ENCODE measurements at regions not wholly inside any gene's neighbourhood (a gene's known extent, or its start where the extent isn't known, plus 50 kb on each side); places are given as distances from the start of the nearest gene placed in this dataset.

- peaks cover 6% of the 10 kb centered on the region for H3K36me3 Mint-ChIP-seq (ENCODE audit: low read depth)
- H3K27ac Mint-ChIP-seq = no peak overlapping the region
- peaks cover 14% of the 10 kb centered on the region for H3K9me3 Mint-ChIP-seq
- no peaks in the 10 kb centered on the region for H3K4me1 Mint-ChIP-seq
- no peak for TF ChIP-seq CTCF (IDR thresholded peaks at IDR 0.05)
- no peak overlapping the region for H3K4me3 Mint-ChIP-seq
- no peak for DNase-seq
- H3K27me3 Mint-ChIP-seq (ENCODE audit: low read depth, poor library complexity) = peaks cover 4% of the 10 kb centered on the region
These were observed 202.7 kb downstream of the SPATA31D1 start for GRCh38 chr9:82191082-82191770.

GRCh38 chr9:82192211-82192610, 203.6 kb downstream of the SPATA31D1 start:
- peaks cover 4% of the 10 kb centered on the region for H3K27me3 Mint-ChIP-seq (ENCODE audit: low read depth, poor library complexity)
- no peak overlapping the region for H3K27ac Mint-ChIP-seq
- no peaks in the 10 kb centered on the region for H3K4me1 Mint-ChIP-seq
- H3K4me3 Mint-ChIP-seq = no peak overlapping the region
- no peak for TF ChIP-seq CTCF (IDR thresholded peaks at IDR 0.05)
- H3K36me3 Mint-ChIP-seq (ENCODE audit: low read depth) = peaks cover 6% of the 10 kb centered on the region
- peaks cover 14% of the 10 kb centered on the region for H3K9me3 Mint-ChIP-seq
- no peak for DNase-seq

GRCh38 chr9:82196622-82197441, 208.3 kb downstream of the SPATA31D1 start:
- DNase-seq = no peak
- no peak for TF ChIP-seq CTCF (IDR thresholded peaks at IDR 0.05)
- Mint-ChIP-seq H3K36me3 (ENCODE audit: low read depth) (peaks cover 6% of the 10 kb centered on the region), H3K4me3 (no peak overlapping the region), H3K27me3 (ENCODE audit: low read depth, poor library complexity) (peaks cover 4% of the 10 kb centered on the region), H3K9me3 (peaks cover 14% of the 10 kb centered on the region), H3K27ac (no peak overlapping the region), H3K4me1 (peaks cover 13% of the 10 kb centered on the region)

GRCh38 chr9:82201196-82201595, 212.6 kb downstream of the SPATA31D1 start:
- Mint-ChIP-seq H3K27ac (no peak overlapping the region), H3K4me1 (peaks cover 13% of the 10 kb centered on the region), H3K9me3 (no peaks in the 10 kb centered on the region), H3K36me3 (ENCODE audit: low read depth) (no peaks in the 10 kb centered on the region), H3K27me3 (ENCODE audit: low read depth, poor library complexity) (peaks cover 8% of the 10 kb centered on the region), H3K4me3 (no peak overlapping the region)
- peak; percentile 6 for DNase-seq
- no peak for TF ChIP-seq CTCF (IDR thresholded peaks at IDR 0.05)

GRCh38 chr9:82202808-82203207, 214.2 kb downstream of the SPATA31D1 start:
- Mint-ChIP-seq H3K27me3 (ENCODE audit: low read depth, poor library complexity) (peaks cover 8% of the 10 kb centered on the region), H3K4me3 (no peak overlapping the region), H3K27ac (no peak overlapping the region), H3K4me1 (peaks cover 13% of the 10 kb centered on the region), H3K9me3 (no peaks in the 10 kb centered on the region), H3K36me3 (ENCODE audit: low read depth) (no peaks in the 10 kb centered on the region)
- TF ChIP-seq CTCF (IDR thresholded peaks at IDR 0.05) = no peak
- DNase-seq = no peak
